ENCODE measurements at regions not wholly inside any gene's neighbourhood (a gene's known extent, or its start where the extent isn't known, plus 50 kb on each side); places are given as distances from the start of the nearest gene placed in this dataset.

DNA sequence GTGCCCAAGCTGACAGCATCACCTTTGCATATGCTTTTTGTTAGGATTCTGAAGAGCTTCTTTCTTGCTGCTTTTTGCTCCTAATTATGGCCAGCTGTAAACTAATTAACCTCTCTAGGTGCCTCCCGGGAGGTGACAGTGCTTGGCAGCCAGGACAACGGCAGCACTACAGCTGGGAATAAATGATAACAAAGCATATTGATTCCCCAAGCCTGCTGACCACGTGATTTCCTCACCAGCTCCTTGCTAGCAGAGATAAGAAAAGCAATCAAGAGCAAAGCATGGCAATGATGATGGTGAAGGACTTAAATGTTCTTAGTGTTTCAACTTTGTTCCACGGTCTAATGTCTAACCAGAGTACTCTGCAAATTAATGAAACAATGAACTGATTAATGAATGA lies 1074.4 kb upstream of the GYPC start:
- TF ChIP-seq, protein P1, sequence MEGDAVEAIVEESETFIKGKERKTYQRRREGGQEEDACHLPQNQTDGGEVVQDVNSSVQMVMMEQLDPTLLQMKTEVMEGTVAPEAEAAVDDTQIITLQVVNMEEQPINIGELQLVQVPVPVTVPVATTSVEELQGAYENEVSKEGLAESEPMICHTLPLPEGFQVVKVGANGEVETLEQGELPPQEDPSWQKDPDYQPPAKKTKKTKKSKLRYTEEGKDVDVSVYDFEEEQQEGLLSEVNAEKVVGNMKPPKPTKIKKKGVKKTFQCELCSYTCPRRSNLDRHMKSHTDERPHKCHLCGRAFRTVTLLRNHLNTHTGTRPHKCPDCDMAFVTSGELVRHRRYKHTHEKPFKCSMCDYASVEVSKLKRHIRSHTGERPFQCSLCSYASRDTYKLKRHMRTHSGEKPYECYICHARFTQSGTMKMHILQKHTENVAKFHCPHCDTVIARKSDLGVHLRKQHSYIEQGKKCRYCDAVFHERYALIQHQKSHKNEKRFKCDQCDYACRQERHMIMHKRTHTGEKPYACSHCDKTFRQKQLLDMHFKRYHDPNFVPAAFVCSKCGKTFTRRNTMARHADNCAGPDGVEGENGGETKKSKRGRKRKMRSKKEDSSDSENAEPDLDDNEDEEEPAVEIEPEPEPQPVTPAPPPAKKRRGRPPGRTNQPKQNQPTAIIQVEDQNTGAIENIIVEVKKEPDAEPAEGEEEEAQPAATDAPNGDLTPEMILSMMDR (IDR thresholded peaks at IDR 0.05), result no peak
- no peak for TF ChIP-seq EZH2 (IDR thresholded peaks at IDR 0.05; ENCODE audit: borderline replicate concordance, insufficient read depth, low read depth, low read length, poor library complexity, severe bottlenecking)
